Activated CD4-positive, alpha-beta memory T cell treated with anti-CD3 and anti-CD28 coated beads for 36 hours (primary cell): ENCODE measurements at regions not wholly inside any gene's neighbourhood (a gene's known extent, or its start where the extent isn't known, plus 50 kb on each side); places are given as distances from the start of the nearest gene placed in this dataset.

Experiments used
- CTCF ChIA-PET: fragments of 350-600 bp; sonication (Branson Sonifier 250); formaldehyde crosslinking; loops from one replicate; lab custom pipeline; 2021; ENCODE audit warnings: antibody characterized with exemption, inconsistent platforms; lab: Charles Lee
- POLR2A ChIA-PET: fragments of 350-600 bp; sonication (Branson Sonifier 250); formaldehyde crosslinking; loops from one replicate; lab custom pipeline; 2021; ENCODE audit warnings: antibody characterized with exemption; lab: Charles Lee
- DNase-seq: peaks from one replicate; pipeline ENCODE4 v3.0.0-alpha.2; 2020
- H3K27ac Mint-ChIP-seq: one replicate; pipeline ENCODE4 v1.8.0; 2021; ENCODE audit warnings: mixed read lengths
- H3K27me3 Mint-ChIP-seq: one replicate; pipeline ENCODE4 v1.8.0; 2021; ENCODE audit warnings: mixed read lengths
- H3K36me3 Mint-ChIP-seq: one replicate; pipeline ENCODE4 v1.8.0; 2021; ENCODE audit warnings: mixed read lengths
- H3K4me1 Mint-ChIP-seq: one replicate; pipeline ENCODE4 v1.8.0; 2021; ENCODE audit warnings: low read depth, mixed read lengths
- H3K4me3 Mint-ChIP-seq: one replicate; pipeline ENCODE4 v1.8.0; 2021; ENCODE audit warnings: mild to moderate bottlenecking, mixed read lengths
- H3K9me3 Mint-ChIP-seq: one replicate; pipeline ENCODE4 v1.8.0; 2021; ENCODE audit warnings: mixed read lengths
- intact Hi-C: fragments of 100-400 bp; cut with micrococcal nuclease; formaldehyde crosslinking; loops from one replicate; pipeline ENCODE4 v1.15.1; 2023

GRCh38 chr2:212712466-212712865, 173.9 kb upstream of the ERBB4 start:
- no peak for DNase-seq
- no peak overlapping the region for H3K27ac Mint-ChIP-seq
- no peaks in the 10 kb centered on the region for H3K9me3 Mint-ChIP-seq
- H3K4me3 Mint-ChIP-seq, result no peak overlapping the region
- intact Hi-C loops, result no loop called here
- POLR2A ChIA-PET, result no interaction called here
- CTCF ChIA-PET, result no interaction called here
- no peaks in the 10 kb centered on the region for H3K36me3 Mint-ChIP-seq
- no peaks in the 10 kb centered on the region for H3K4me1 Mint-ChIP-seq
- H3K27me3 Mint-ChIP-seq, result no peaks in the 10 kb centered on the region

GRCh38 chr2:212711856-212712255, 173.3 kb upstream of the ERBB4 start:
- DNase-seq, result no peak
- H3K36me3 Mint-ChIP-seq, result no peaks in the 10 kb centered on the region
- POLR2A ChIA-PET, result no interaction called here
- CTCF ChIA-PET, result no interaction called here
- H3K4me1 Mint-ChIP-seq, result no peaks in the 10 kb centered on the region
- H3K27ac Mint-ChIP-seq, result no peak overlapping the region
- no peaks in the 10 kb centered on the region for H3K9me3 Mint-ChIP-seq
- intact Hi-C loops, result no loop called here
- no peaks in the 10 kb centered on the region for H3K27me3 Mint-ChIP-seq
- H3K4me3 Mint-ChIP-seq, result no peak overlapping the region

- Mint-ChIP-seq H3K27me3 (no peaks in the 10 kb centered on the region), H3K4me1 (no peaks in the 10 kb centered on the region), H3K36me3 (no peaks in the 10 kb centered on the region), H3K27ac (no peak overlapping the region), H3K9me3 (no peaks in the 10 kb centered on the region), H3K4me3 (no peak overlapping the region)
- POLR2A ChIA-PET, result no interaction called here
- intact Hi-C loops, result no loop called here
- CTCF ChIA-PET, result no interaction called here
- no peak for DNase-seq
Measured at GRCh38 chr2:212709280-212709679, 170.7 kb upstream of the ERBB4 start.

- ChIA-PET CTCF (no interaction called here), POLR2A (no interaction called here)
- Mint-ChIP-seq H3K4me3 (no peak overlapping the region), H3K27me3 (no peaks in the 10 kb centered on the region), H3K4me1 (no peaks in the 10 kb centered on the region), H3K36me3 (no peaks in the 10 kb centered on the region), H3K9me3 (no peaks in the 10 kb centered on the region), H3K27ac (no peak overlapping the region)
- intact Hi-C loops, result no loop called here
- no peak for DNase-seq
Measured at GRCh38 chr2:212708355-212708754, 169.8 kb upstream of the ERBB4 start.

- no peaks in the 10 kb centered on the region for H3K9me3 Mint-ChIP-seq
- no peaks in the 10 kb centered on the region for H3K27me3 Mint-ChIP-seq
- ChIA-PET CTCF (interaction anchor here (1.0 kb wide), 1 partner anchor 9 kb away, joined by 3 read pairs; no protein-coding TSS in a partner anchor), POLR2A (interaction anchor here (0.6 kb wide), 1 partner anchor 15 kb away, joined by 3 read pairs; no protein-coding TSS in a partner anchor)
- H3K36me3 Mint-ChIP-seq, result no peaks in the 10 kb centered on the region
- intact Hi-C loops, result no loop called here
- no peak overlapping the region for H3K27ac Mint-ChIP-seq
- H3K4me1 Mint-ChIP-seq, result no peaks in the 10 kb centered on the region
- H3K4me3 Mint-ChIP-seq, result no peak overlapping the region
- DNase-seq, result no peak
Measured at GRCh38 chr2:212695426-212695825, 156.8 kb upstream of the ERBB4 start.

GRCh38 chr2:212694398-212694797, 155.8 kb upstream of the ERBB4 start:
- POLR2A ChIA-PET, result no interaction called here
- H3K27ac Mint-ChIP-seq, result no peak overlapping the region
- intact Hi-C loops, result no loop called here
- H3K36me3 Mint-ChIP-seq, result no peaks in the 10 kb centered on the region
- no peaks in the 10 kb centered on the region for H3K4me1 Mint-ChIP-seq
- no peak overlapping the region for H3K4me3 Mint-ChIP-seq
- no peak for DNase-seq
- CTCF ChIA-PET, result no interaction called here
- H3K27me3 Mint-ChIP-seq, result no peaks in the 10 kb centered on the region
- no peaks in the 10 kb centered on the region for H3K9me3 Mint-ChIP-seq

- DNase-seq, result no peak
- no peak overlapping the region for H3K4me3 Mint-ChIP-seq
- intact Hi-C loops, result no loop called here
- ChIA-PET POLR2A (no interaction called here), CTCF (no interaction called here)
- no peaks in the 10 kb centered on the region for H3K27me3 Mint-ChIP-seq
- no peaks in the 10 kb centered on the region for H3K4me1 Mint-ChIP-seq
- no peak overlapping the region for H3K27ac Mint-ChIP-seq
- H3K36me3 Mint-ChIP-seq, result no peaks in the 10 kb centered on the region
- H3K9me3 Mint-ChIP-seq, result no peaks in the 10 kb centered on the region
Measured at GRCh38 chr2:212692466-212692865, 153.9 kb upstream of the ERBB4 start.

GRCh38 chr2:212686285-212686895, 147.8 kb upstream of the ERBB4 start:
- ChIA-PET POLR2A (no interaction called here), CTCF (interaction anchor here (0.9 to 1.3 kb wide), 5 partner anchors 10 to 467 kb away, joined by 3 to 6 read pairs (median 3); no protein-coding TSS in a partner anchor)
- H3K9me3 Mint-ChIP-seq, result no peaks in the 10 kb centered on the region
- no peaks in the 10 kb centered on the region for H3K36me3 Mint-ChIP-seq
- peak; percentile 62 for DNase-seq
- H3K27me3 Mint-ChIP-seq, result no peaks in the 10 kb centered on the region
- H3K27ac Mint-ChIP-seq, result no peak overlapping the region
- intact Hi-C loops, result loop anchor here (1.0 to 5.0 kb wide), 3 partner anchors 91 to 556 kb away; no protein-coding TSS in a partner anchor
- H3K4me3 Mint-ChIP-seq, result no peak overlapping the region
- H3K4me1 Mint-ChIP-seq, result no peaks in the 10 kb centered on the region

GRCh38 chr2:212683346-212684097, 144.9 kb upstream of the ERBB4 start:
- Mint-ChIP-seq H3K9me3 (no peaks in the 10 kb centered on the region), H3K36me3 (no peaks in the 10 kb centered on the region)
- POLR2A ChIA-PET, result no interaction called here

GRCh38 chr2:212682937-212683336, 144.3 kb upstream of the ERBB4 start:
- intact Hi-C loops, result no loop called here
- no peaks in the 10 kb centered on the region for H3K36me3 Mint-ChIP-seq
- no peaks in the 10 kb centered on the region for H3K4me1 Mint-ChIP-seq
- no peak overlapping the region for H3K4me3 Mint-ChIP-seq
- POLR2A ChIA-PET, result no interaction called here
- DNase-seq, result no peak
- CTCF ChIA-PET, result no interaction called here
- H3K27me3 Mint-ChIP-seq, result no peaks in the 10 kb centered on the region
- no peaks in the 10 kb centered on the region for H3K9me3 Mint-ChIP-seq
- no peak overlapping the region for H3K27ac Mint-ChIP-seq

More at GRCh38 chr2:212683346-212684097, 144.9 kb upstream of the ERBB4 start:
- Mint-ChIP-seq H3K27me3 (no peaks in the 10 kb centered on the region), H3K27ac (no peak overlapping the region), H3K4me3 (no peak overlapping the region), H3K4me1 (no peaks in the 10 kb centered on the region)
- intact Hi-C loops, result no loop called here
- CTCF ChIA-PET, result no interaction called here
- DNase-seq, result no peak

- H3K27ac Mint-ChIP-seq, result no peak overlapping the region
- ChIA-PET POLR2A (no interaction called here), CTCF (no interaction called here)
- no peak for DNase-seq
- intact Hi-C loops, result no loop called here
- no peaks in the 10 kb centered on the region for H3K9me3 Mint-ChIP-seq
- no peak overlapping the region for H3K4me3 Mint-ChIP-seq
- H3K36me3 Mint-ChIP-seq, result no peaks in the 10 kb centered on the region
- no peaks in the 10 kb centered on the region for H3K27me3 Mint-ChIP-seq
- H3K4me1 Mint-ChIP-seq, result no peaks in the 10 kb centered on the region
Measured at GRCh38 chr2:212677466-212677865, 138.9 kb upstream of the ERBB4 start.

- Mint-ChIP-seq H3K36me3 (no peaks in the 10 kb centered on the region), H3K9me3 (no peaks in the 10 kb centered on the region), H3K4me3 (no peak overlapping the region), H3K27me3 (no peaks in the 10 kb centered on the region), H3K4me1 (no peaks in the 10 kb centered on the region), H3K27ac (no peak overlapping the region)
- ChIA-PET CTCF (no interaction called here), POLR2A (no interaction called here)
- DNase-seq, result no peak
- intact Hi-C loops, result no loop called here
Measured at GRCh38 chr2:212672186-212672585, 133.6 kb upstream of the ERBB4 start.

GRCh38 chr2:212669761-212670160, 131.2 kb upstream of the ERBB4 start:
- Mint-ChIP-seq H3K36me3 (no peaks in the 10 kb centered on the region), H3K27ac (no peak overlapping the region), H3K27me3 (no peaks in the 10 kb centered on the region), H3K9me3 (no peaks in the 10 kb centered on the region), H3K4me1 (no peaks in the 10 kb centered on the region), H3K4me3 (no peak overlapping the region)
- intact Hi-C loops, result no loop called here
- no peak for DNase-seq
- ChIA-PET POLR2A (no interaction called here), CTCF (no interaction called here)
